ENCODE measurements at regions not wholly inside any gene's neighbourhood (a gene's known extent, or its start where the extent isn't known, plus 50 kb on each side); places are given as distances from the start of the nearest gene placed in this dataset.

DNA sequence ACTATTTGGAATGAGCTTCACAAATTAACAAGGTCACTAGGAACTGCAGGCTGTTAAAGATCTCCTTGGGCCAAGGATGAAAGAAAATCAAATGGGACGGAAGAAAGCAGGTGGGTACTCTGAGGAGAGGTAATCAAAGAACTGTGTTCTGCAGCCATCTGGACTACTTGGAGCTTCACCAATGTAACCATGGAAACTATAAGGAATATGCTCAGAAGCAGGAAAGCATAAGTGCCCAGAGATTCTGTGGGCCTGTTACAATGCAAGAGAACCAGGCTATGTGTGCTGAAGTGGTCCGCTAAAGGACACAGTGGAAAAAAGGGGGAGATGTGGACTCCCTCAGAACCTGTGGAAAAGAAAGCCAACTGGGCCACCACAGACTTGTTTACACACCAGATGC lies 238.5 kb downstream of the PTGER3 start:
- TF ChIP-seq EP300 (IDR thresholded peaks at IDR 0.05) (no peak), POLR2A (IDR thresholded peaks at IDR 0.05) (no peak), POLR2AphosphoS5 (IDR thresholded peaks at IDR 0.05) (no peak)
- TF ChIP-seq, protein P1, sequence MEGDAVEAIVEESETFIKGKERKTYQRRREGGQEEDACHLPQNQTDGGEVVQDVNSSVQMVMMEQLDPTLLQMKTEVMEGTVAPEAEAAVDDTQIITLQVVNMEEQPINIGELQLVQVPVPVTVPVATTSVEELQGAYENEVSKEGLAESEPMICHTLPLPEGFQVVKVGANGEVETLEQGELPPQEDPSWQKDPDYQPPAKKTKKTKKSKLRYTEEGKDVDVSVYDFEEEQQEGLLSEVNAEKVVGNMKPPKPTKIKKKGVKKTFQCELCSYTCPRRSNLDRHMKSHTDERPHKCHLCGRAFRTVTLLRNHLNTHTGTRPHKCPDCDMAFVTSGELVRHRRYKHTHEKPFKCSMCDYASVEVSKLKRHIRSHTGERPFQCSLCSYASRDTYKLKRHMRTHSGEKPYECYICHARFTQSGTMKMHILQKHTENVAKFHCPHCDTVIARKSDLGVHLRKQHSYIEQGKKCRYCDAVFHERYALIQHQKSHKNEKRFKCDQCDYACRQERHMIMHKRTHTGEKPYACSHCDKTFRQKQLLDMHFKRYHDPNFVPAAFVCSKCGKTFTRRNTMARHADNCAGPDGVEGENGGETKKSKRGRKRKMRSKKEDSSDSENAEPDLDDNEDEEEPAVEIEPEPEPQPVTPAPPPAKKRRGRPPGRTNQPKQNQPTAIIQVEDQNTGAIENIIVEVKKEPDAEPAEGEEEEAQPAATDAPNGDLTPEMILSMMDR (IDR thresholded peaks at IDR 0.05): no peak
- Histone ChIP-seq H3K27ac (no peak overlapping the region), H3K27me3 (no peaks in the 10 kb centered on the region), H3K4me1 (no peaks in the 10 kb centered on the region), H3K9me3 (no peaks in the 10 kb centered on the region), H3K4me3 (no peak overlapping the region), H3K36me3 (no peaks in the 10 kb centered on the region)
- 71 to 79% methylated on average over 2 of the region's 2 CpGs for WGBS, 2 donors (ENCODE audit: low coverage in 1 of 2)
- ATAC-seq: no peak

DNA sequence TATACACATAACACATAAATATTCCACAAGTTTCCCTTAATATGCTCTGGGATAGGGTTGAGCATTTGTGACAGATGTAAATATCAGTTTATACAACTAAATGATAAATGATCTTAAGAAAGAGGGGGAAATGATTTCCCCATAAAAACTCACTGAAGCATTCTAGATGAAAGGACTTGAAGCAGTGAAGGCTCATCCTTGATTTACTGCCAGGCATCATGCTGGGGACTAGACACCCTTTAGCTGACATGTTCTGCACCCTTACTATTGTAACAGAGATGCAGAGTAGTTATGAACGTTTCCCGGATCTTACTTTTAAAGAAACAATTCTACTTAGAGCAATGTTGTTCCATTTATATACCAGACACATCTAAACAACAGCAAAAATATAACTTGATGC lies 235.8 kb downstream of the PTGER3 start:
- H3K27me3 ChIP-seq: no peaks in the 10 kb centered on the region
- no peaks in the 10 kb centered on the region for H3K36me3 ChIP-seq
- WGBS, 2 donors (ENCODE audit: low coverage in 1 of 2): 80 to 83% methylated on average over 2 of the region's 2 CpGs
- no peaks in the 10 kb centered on the region for H3K4me1 ChIP-seq
- no peaks in the 10 kb centered on the region for H3K9me3 ChIP-seq
- ATAC-seq: no peak
- no peak overlapping the region for H3K27ac ChIP-seq
- TF ChIP-seq POLR2AphosphoS5 (IDR thresholded peaks at IDR 0.05) (no peak), EP300 (IDR thresholded peaks at IDR 0.05) (no peak), POLR2A (IDR thresholded peaks at IDR 0.05) (no peak)
- TF ChIP-seq, protein P1 (IDR thresholded peaks at IDR 0.05): no peak
- no peak overlapping the region for H3K4me3 ChIP-seq

DNA sequence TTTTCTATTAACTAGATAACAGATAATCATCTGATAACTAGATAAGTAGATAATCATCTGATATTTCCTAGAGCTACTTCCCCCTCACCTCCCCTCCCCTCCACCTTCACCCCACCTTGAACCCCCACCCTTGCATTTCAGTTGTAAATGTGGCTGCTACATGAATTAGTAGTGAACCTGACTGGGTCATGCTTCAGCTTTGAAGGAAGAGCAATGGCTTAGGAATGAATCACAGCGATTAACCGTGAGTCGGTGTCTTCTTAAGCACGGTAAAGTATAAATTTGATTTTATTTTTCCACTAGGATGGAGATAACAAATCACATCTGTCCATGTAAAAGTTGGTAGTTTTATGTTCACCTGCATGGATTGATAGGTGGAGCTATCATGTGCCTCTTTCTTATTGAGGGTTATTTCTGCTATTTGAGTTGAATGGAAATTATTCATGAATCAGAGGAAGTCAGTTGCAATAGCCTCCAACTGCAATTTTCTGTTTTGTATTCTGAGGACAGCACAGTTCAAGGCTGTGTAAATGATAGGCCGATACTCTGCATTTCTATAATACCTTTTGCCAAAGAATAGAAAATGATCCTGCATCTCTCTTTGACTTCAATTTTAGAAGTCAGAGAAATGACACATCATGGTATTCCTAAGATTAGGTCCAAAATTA lies 235.0 kb downstream of the PTGER3 start:
- Histone ChIP-seq H3K27me3 (no peaks in the 10 kb centered on the region), H3K9me3 (no peaks in the 10 kb centered on the region), H3K4me1 (no peaks in the 10 kb centered on the region), H3K27ac (no peak overlapping the region), H3K4me3 (no peak overlapping the region), H3K36me3 (no peaks in the 10 kb centered on the region)
- TF ChIP-seq POLR2A (IDR thresholded peaks at IDR 0.05) (no peak), POLR2AphosphoS5 (IDR thresholded peaks at IDR 0.05) (no peak), EP300 (IDR thresholded peaks at IDR 0.05) (no peak)
- TF ChIP-seq, protein P1 (IDR thresholded peaks at IDR 0.05): no peak
- ATAC-seq: no peak
- WGBS, 2 donors (ENCODE audit: low coverage in 1 of 2): 81 to 87% methylated on average over 3 to 5 of the region's 5 CpGs

DNA sequence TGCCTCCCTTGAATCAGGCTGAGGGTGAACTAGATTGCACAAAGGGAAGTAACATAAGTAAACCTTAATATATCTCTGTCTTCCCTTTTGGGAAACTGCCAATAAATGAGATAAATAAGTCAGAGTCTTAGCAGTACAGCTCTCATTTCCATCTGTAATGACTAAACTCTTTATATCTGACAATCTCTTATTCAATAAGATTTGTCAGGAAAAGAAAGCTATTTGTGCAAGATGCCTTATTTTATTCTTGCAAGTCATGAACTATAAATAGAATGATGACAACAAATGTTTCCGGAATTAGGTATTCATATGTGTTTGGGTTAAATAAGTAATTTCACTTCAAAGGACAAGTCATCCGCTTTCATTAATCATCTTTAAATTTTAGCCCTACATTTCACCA lies 229.2 kb downstream of the PTGER3 start:
- TF ChIP-seq POLR2AphosphoS5 (IDR thresholded peaks at IDR 0.05) (no peak), EP300 (IDR thresholded peaks at IDR 0.05) (no peak), POLR2A (IDR thresholded peaks at IDR 0.05) (no peak)
- TF ChIP-seq, protein P1 (IDR thresholded peaks at IDR 0.05): no peak
- WGBS, 2 donors (ENCODE audit: low coverage in 1 of 2): 28 to 31% methylated on average over 2 of the region's 2 CpGs
- no peaks in the 10 kb centered on the region for H3K27me3 ChIP-seq
- H3K27ac ChIP-seq: no peak overlapping the region
- H3K9me3 ChIP-seq: no peaks in the 10 kb centered on the region
- H3K4me3 ChIP-seq: no peak overlapping the region
- ATAC-seq: no peak
- no peaks in the 10 kb centered on the region for H3K4me1 ChIP-seq
- no peaks in the 10 kb centered on the region for H3K36me3 ChIP-seq

DNA sequence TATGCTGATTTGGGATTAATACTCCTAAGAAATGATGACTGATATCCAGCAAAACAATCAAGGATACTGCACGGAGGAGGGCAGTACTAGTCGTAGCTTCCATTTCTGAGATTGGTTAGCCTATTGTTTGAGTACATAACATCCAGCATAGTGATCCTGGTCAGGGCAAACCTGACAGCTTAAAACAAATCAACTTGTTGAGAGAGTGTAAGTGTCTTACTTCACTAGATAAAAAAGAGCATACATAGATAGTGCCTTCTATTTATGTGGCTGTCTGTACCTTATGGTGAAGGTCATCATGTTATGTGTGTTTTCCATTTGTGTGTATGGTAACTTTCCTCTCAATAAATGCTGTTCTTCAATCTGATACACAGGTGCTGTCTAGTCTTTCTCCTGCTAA lies 228.4 kb downstream of the PTGER3 start:
- Histone ChIP-seq H3K4me1 (no peaks in the 10 kb centered on the region), H3K9me3 (no peaks in the 10 kb centered on the region), H3K4me3 (no peak overlapping the region), H3K36me3 (no peaks in the 10 kb centered on the region), H3K27ac (no peak overlapping the region), H3K27me3 (no peaks in the 10 kb centered on the region)
- TF ChIP-seq, protein P1 (IDR thresholded peaks at IDR 0.05): no peak
- TF ChIP-seq EP300 (IDR thresholded peaks at IDR 0.05) (no peak), POLR2A (IDR thresholded peaks at IDR 0.05) (no peak), POLR2AphosphoS5 (IDR thresholded peaks at IDR 0.05) (no peak)
- WGBS, 2 donors (ENCODE audit: low coverage in 1 of 2): 73 to 100% methylated on average over 2 of the region's 2 CpGs
- ATAC-seq: no peak

Data from gastroesophageal sphincter (tissue), 4 donors.